Lung (tissue), 11 donors: ENCODE measurements at regions not wholly inside any gene's neighbourhood (a gene's known extent, or its start where the extent isn't known, plus 50 kb on each side); places are given as distances from the start of the nearest gene placed in this dataset.

Source experiments
- ATAC-seq: fragments of 200-7000 bp; cut with Tn5 transposase; one replicate; pipeline ENCODE4 v1.9.1; 2020; ENCODE audit warnings: moderate number of reproducible peaks; ENCODE audit not compliant: insufficient read depth, low FRiP score
- DNase-seq, 3 donors: peaks; one replicate each; pipeline ENCODE4 v3.0.0-alpha.2; 2013 to 2017
- H3K27ac ChIP-seq, 2 donors: one replicate each; pipeline ENCODE4 v1.5.1; 2013; ENCODE audit warnings: mild to moderate bottlenecking in 2 of 2, moderate library complexity in 2 of 2, control low read depth in 1 of 2, inconsistent platforms in 1 of 2, low read depth in 1 of 2, low read length in 1 of 2
- H3K27me3 ChIP-seq, 3 donors: one replicate each; pipeline ENCODE4 v1.5.1; 2013; ENCODE audit warnings: low read length in 2 of 3; ENCODE audit not compliant: control insufficient read depth in 3 of 3, insufficient read depth in 3 of 3
- H3K36me3 ChIP-seq, 4 donors: one replicate each; pipeline ENCODE4 v1.5.1; 2013; ENCODE audit warnings: low read length in 4 of 4, mild to moderate bottlenecking in 1 of 4, moderate library complexity in 1 of 4; ENCODE audit not compliant: control insufficient read depth in 4 of 4, insufficient read depth in 4 of 4
- H3K4me1 ChIP-seq, 5 donors: one replicate each; pipeline ENCODE4 v1.5.1; 2013; ENCODE audit warnings: low read length in 5 of 5, mild to moderate bottlenecking in 2 of 5, moderate library complexity in 1 of 5; ENCODE audit not compliant: control insufficient read depth in 5 of 5, insufficient read depth in 5 of 5
- H3K4me3 ChIP-seq: one replicate; pipeline ENCODE4 v1.5.1; 2013; ENCODE audit warnings: mild to moderate bottlenecking, control low read depth, moderate library complexity
- H3K9ac ChIP-seq, 2 donors: one replicate each; pipeline ENCODE4 v1.5.1; 2013; ENCODE audit warnings: low read length in 2 of 2, control low read depth in 1 of 2; ENCODE audit not compliant: insufficient read depth in 1 of 2
- H3K9me3 ChIP-seq, 4 donors: one replicate each; pipeline ENCODE4 v1.5.1; 2013; ENCODE audit warnings: low read length in 3 of 4, mild to moderate bottlenecking in 1 of 4, moderate library complexity in 1 of 4; ENCODE audit not compliant: control insufficient read depth in 4 of 4, insufficient read depth in 3 of 4
- WGBS, 2 donors: extraction: QIAGEN DNeasy Blood & Tissue Kit; methylation state at CpG; one replicate each; pipeline ENCODE4 v1.1.7; 2013; 5-methylcytosine and 5-hydroxymethylcytosine counted together
- TF ChIP-seq, protein P1 (sequence below): IDR thresholded peaks from 2 replicates; pipeline ENCODE4 v1.5.1; 2012; ENCODE audit warnings: mild to moderate bottlenecking; ENCODE audit errors: control extremely low read depth, extremely low read depth
- donor health status: control.
- donor health status: control.
- donor health status: Bipolar disorder and iron deficiency.
- donor health status: healthy.
- donor health status: DM: yes; HTN: yes; CAD: no.

DNA sequence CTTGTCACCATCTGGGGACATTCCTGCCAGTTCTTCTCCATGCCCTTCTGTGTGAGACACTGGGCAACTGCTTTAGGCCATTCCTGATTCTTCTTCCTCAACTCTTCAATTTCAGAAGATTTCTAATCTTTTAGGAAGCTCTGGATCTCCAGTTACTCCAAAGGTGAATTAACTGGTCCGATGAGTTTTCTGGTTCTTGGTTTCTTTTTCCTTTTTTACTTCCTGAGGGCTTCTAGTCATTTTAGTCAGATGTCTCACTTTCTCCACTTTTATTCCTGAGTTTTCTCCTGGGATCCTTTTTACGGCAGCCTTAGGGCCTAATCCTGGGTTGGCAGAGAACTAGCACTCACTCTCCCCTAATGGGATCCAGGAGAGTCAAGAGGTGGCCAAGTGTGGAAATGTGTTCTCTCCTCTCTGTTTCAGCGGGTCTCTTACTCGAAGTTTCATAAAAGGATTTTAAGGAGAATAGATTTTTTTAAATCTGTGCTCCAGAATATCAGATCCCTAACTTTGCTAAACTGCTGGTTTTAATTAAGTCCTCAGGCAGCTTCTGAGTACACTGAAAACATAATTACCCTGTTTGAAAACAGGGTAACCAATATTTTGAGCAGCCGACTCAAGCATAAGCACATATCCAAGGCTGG, 107.6 kb downstream of the RMI2 start:
- WGBS, 2 donors: 62 to 77% methylated on average over 5 of the region's 5 CpGs
- H3K36me3 ChIP-seq: no peaks in the 10 kb centered on the region
- H3K27ac ChIP-seq: no peak overlapping the region
- no peak for ATAC-seq
- DNase-seq: no peak
- no peaks in the 10 kb centered on the region for H3K27me3 ChIP-seq
- no peaks in the 10 kb centered on the region for H3K4me1 ChIP-seq
- no peak overlapping the region for H3K9ac ChIP-seq
- TF ChIP-seq, protein P1, sequence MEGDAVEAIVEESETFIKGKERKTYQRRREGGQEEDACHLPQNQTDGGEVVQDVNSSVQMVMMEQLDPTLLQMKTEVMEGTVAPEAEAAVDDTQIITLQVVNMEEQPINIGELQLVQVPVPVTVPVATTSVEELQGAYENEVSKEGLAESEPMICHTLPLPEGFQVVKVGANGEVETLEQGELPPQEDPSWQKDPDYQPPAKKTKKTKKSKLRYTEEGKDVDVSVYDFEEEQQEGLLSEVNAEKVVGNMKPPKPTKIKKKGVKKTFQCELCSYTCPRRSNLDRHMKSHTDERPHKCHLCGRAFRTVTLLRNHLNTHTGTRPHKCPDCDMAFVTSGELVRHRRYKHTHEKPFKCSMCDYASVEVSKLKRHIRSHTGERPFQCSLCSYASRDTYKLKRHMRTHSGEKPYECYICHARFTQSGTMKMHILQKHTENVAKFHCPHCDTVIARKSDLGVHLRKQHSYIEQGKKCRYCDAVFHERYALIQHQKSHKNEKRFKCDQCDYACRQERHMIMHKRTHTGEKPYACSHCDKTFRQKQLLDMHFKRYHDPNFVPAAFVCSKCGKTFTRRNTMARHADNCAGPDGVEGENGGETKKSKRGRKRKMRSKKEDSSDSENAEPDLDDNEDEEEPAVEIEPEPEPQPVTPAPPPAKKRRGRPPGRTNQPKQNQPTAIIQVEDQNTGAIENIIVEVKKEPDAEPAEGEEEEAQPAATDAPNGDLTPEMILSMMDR: no peak
- H3K9me3 ChIP-seq: no peaks in the 10 kb centered on the region
- H3K4me3 ChIP-seq: no peak overlapping the region

DNA sequence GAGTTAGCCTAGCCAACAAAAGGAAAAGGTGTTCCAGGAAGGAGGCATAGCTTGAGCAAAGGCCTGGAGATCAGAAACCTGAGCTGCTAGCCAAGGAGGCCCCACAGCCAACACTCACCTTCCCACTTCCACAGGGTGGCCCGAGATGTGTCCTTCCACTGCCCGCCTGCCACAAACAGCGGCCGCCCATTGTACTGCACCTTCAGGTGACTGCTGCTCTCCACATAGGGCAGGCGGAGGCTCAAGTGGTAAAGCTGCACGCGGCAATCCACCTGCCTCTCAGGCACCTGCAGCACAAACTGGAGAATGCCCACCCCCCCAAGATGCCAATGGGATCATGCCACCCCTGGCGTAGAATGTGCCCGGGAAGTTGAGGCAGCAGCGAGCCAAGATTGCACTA, 111.5 kb downstream of the RMI2 start:
- H3K27ac ChIP-seq: no peak overlapping the region
- no peak for DNase-seq
- H3K4me3 ChIP-seq: no peak overlapping the region
- no peaks in the 10 kb centered on the region for H3K9me3 ChIP-seq
- no peaks in the 10 kb centered on the region for H3K27me3 ChIP-seq
- TF ChIP-seq, protein P1: no peak
- H3K36me3 ChIP-seq: no peaks in the 10 kb centered on the region
- no peak overlapping the region for H3K9ac ChIP-seq
- H3K4me1 ChIP-seq: peaks cover 0 to 2% (median 0%) of the 10 kb centered on the region in 5 donors
- WGBS, 2 donors: 88 to 97% methylated on average over 10 of the region's 10 CpGs
- ATAC-seq: no peak

DNA sequence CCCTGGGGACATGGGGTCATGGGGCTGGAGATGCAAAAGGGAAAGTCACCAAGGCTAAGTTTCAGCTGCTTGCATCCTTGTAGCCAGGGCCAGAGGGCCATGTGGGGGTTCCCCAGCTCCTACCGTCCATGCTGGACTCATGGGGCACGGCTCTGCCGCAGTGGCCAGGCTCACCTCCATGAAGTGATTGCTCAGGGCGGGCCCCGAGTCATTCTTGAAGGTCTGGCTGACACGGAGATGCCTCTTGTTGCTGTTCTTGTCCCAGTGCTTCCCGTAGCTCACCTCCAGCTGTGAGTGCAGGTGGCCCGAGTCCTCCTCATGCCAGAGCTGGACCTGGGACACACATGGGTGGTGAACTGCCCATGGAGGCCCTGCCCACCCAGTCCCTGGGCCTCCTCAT, 114.5 kb downstream of the RMI2 start:
- no peaks in the 10 kb centered on the region for H3K9me3 ChIP-seq
- no peak overlapping the region for H3K9ac ChIP-seq
- ATAC-seq (no peak), DNase-seq (no peak)
- H3K27me3 ChIP-seq: peaks cover 0 to 2% (median 0%) of the 10 kb centered on the region in 3 donors
- H3K36me3 ChIP-seq: no peaks in the 10 kb centered on the region
- peaks cover 0 to 2% (median 0%) of the 10 kb centered on the region in 5 donors for H3K4me1 ChIP-seq
- no peak overlapping the region for H3K27ac ChIP-seq
- TF ChIP-seq, protein P1: no peak
- no peak overlapping the region for H3K4me3 ChIP-seq
- WGBS, 2 donors: 75 to 84% methylated on average over 8 of the region's 8 CpGs
